ENCODE measurements at regions not wholly inside any gene's neighbourhood (a gene's known extent, or its start where the extent isn't known, plus 50 kb on each side); places are given as distances from the start of the nearest gene placed in this dataset.

- H3K36me3 ChIP-seq (replicated peaks in 1 of 2; ENCODE audit: control extremely low read depth in 1 of 2, control insufficient read depth in 1 of 2, extremely low read depth in 1 of 2, insufficient read depth in 2 of 2, low read length in 1 of 2) = no peaks in the 10 kb centered on the region
- intact Hi-C loops (cut with micrococcal nuclease) = no loop called here
- no peak for TF ChIP-seq EZH2 (IDR thresholded peaks at IDR 0.05; ENCODE audit: borderline replicate concordance, insufficient read depth, low read depth, low read length, poor library complexity, severe bottlenecking)
- TF ChIP-seq, protein P1, sequence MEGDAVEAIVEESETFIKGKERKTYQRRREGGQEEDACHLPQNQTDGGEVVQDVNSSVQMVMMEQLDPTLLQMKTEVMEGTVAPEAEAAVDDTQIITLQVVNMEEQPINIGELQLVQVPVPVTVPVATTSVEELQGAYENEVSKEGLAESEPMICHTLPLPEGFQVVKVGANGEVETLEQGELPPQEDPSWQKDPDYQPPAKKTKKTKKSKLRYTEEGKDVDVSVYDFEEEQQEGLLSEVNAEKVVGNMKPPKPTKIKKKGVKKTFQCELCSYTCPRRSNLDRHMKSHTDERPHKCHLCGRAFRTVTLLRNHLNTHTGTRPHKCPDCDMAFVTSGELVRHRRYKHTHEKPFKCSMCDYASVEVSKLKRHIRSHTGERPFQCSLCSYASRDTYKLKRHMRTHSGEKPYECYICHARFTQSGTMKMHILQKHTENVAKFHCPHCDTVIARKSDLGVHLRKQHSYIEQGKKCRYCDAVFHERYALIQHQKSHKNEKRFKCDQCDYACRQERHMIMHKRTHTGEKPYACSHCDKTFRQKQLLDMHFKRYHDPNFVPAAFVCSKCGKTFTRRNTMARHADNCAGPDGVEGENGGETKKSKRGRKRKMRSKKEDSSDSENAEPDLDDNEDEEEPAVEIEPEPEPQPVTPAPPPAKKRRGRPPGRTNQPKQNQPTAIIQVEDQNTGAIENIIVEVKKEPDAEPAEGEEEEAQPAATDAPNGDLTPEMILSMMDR (IDR thresholded peaks at IDR 0.05) = no peak
- H4K20me1 ChIP-seq (ENCODE audit: control insufficient read depth, insufficient read depth, low read length, poor library complexity, severe bottlenecking) = no peaks in the 10 kb centered on the region
- H3K9ac ChIP-seq (ENCODE audit: low read length) = no peak overlapping the region
- no peaks in the 10 kb centered on the region for H3K79me2 ChIP-seq (ENCODE audit: control insufficient read depth, insufficient read depth, low read length)
- Mint-ChIP-seq H3K27ac (no peak overlapping the region), H3K9me3 (ENCODE audit: insufficient read depth) (no peaks in the 10 kb centered on the region), H3K4me3 (no peak overlapping the region), H3K4me1 (no peaks in the 10 kb centered on the region), H3K27me3 (no peaks in the 10 kb centered on the region)
- H3K4me1 ChIP-seq (ENCODE audit: control insufficient read depth in 2 of 2, insufficient read depth in 2 of 2, low read length in 2 of 2) = no peaks in the 10 kb centered on the region
- peaks cover 0 to 9% (median 0%) of the 10 kb centered on the region in 3 donors for H3K9me3 ChIP-seq (ENCODE audit: control extremely low read depth in 1 of 3, control insufficient read depth in 2 of 3, insufficient read depth in 1 of 3, low read length in 2 of 3)
- DNase-seq (no peak), ATAC-seq (ENCODE audit: low read depth) (no peak)
- POLR2A ChIA-PET = no interaction called here
- WGBS (ENCODE audit: insufficient coverage) = 76% methylated on average over 5 of the region's 9 CpGs
- CTCF ChIA-PET = no interaction called here
- no peak overlapping the region for H3K27ac ChIP-seq (ENCODE audit: low read length in 2 of 2)
- H3K27me3 ChIP-seq (replicated peaks in 1 of 4; ENCODE audit: control extremely low read depth in 1 of 4, control insufficient read depth in 3 of 4, insufficient read depth in 4 of 4, low read length in 3 of 4) = peaks cover 0 to 2% (median 0%) of the 10 kb centered on the region in 4 experiments
- H2AFZ ChIP-seq (ENCODE audit: insufficient read depth, low read depth, low read length, poor library complexity, severe bottlenecking) = no peak overlapping the region
- H3K4me3 ChIP-seq (ENCODE audit: control extremely low read depth in 1 of 5, extremely low read depth in 1 of 5, insufficient read depth in 1 of 5, low read depth in 2 of 5, low read length in 4 of 5) = no peak overlapping the region
- no peak overlapping the region for H3K4me2 ChIP-seq (replicated peaks; ENCODE audit: low read depth, low read length, poor library complexity, severe bottlenecking)
Measured at GRCh38 chr5:10059556-10059955, 190.1 kb downstream of the ATPSCKMT start.

DNA sequence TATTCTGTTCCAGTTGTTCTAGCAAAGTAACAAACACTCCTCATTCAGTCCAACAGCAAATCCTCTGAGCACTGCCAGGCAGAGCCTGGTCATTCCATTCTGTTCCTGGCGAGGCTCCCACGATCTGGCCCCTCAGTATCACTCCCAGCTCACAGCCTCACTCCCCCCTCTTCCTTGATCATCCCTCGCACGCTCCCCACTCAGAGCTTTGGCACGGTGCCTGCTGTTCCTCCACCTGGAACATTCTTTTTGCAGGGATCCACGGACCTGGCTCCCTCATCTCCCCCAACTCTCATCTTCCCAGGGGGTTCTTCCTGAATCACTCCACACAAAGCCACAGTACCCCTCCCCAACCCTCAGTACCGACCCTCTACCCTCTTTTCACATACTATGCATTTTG is 192.3 kb downstream of the ATPSCKMT start:
- ChIA-PET CTCF (no interaction called here), POLR2A (no interaction called here)
- no peak overlapping the region for H3K27ac ChIP-seq (ENCODE audit: low read length in 2 of 2)
- Mint-ChIP-seq H3K9me3 (ENCODE audit: insufficient read depth) (peaks cover 6% of the 10 kb centered on the region), H3K4me1 (no peaks in the 10 kb centered on the region), H3K27me3 (no peaks in the 10 kb centered on the region), H3K4me3 (no peak overlapping the region), H3K27ac (no peak overlapping the region)
- intact Hi-C loops (cut with micrococcal nuclease) = no loop called here
- H3K79me2 ChIP-seq (ENCODE audit: control insufficient read depth, insufficient read depth, low read length) = no peaks in the 10 kb centered on the region
- no peaks in the 10 kb centered on the region for H4K20me1 ChIP-seq (ENCODE audit: control insufficient read depth, insufficient read depth, low read length, poor library complexity, severe bottlenecking)
- no peak overlapping the region for H3K4me2 ChIP-seq (replicated peaks; ENCODE audit: low read depth, low read length, poor library complexity, severe bottlenecking)
- no peaks in the 10 kb centered on the region for H3K36me3 ChIP-seq (replicated peaks in 1 of 2; ENCODE audit: control extremely low read depth in 1 of 2, control insufficient read depth in 1 of 2, extremely low read depth in 1 of 2, insufficient read depth in 2 of 2, low read length in 1 of 2)
- no peak overlapping the region for H2AFZ ChIP-seq (ENCODE audit: insufficient read depth, low read depth, low read length, poor library complexity, severe bottlenecking)
- TF ChIP-seq, protein P1 (IDR thresholded peaks at IDR 0.05) = no peak
- no peak for TF ChIP-seq EZH2 (IDR thresholded peaks at IDR 0.05; ENCODE audit: borderline replicate concordance, insufficient read depth, low read depth, low read length, poor library complexity, severe bottlenecking)
- no peak overlapping the region for H3K4me3 ChIP-seq (ENCODE audit: control extremely low read depth in 1 of 5, extremely low read depth in 1 of 5, insufficient read depth in 1 of 5, low read depth in 2 of 5, low read length in 4 of 5)
- DNase-seq (no peak), ATAC-seq (ENCODE audit: low read depth) (no peak)
- no peaks in the 10 kb centered on the region for H3K4me1 ChIP-seq (ENCODE audit: control insufficient read depth in 2 of 2, insufficient read depth in 2 of 2, low read length in 2 of 2)
- 73% methylated on average over 6 of the region's 7 CpGs for WGBS (ENCODE audit: insufficient coverage)
- no peak overlapping the region for H3K9ac ChIP-seq (ENCODE audit: low read length)
- H3K27me3 ChIP-seq (replicated peaks in 1 of 4; ENCODE audit: control extremely low read depth in 1 of 4, control insufficient read depth in 3 of 4, insufficient read depth in 4 of 4, low read length in 3 of 4) = peaks cover 0 to 2% (median 0%) of the 10 kb centered on the region in 4 experiments
- H3K9me3 ChIP-seq (ENCODE audit: control extremely low read depth in 1 of 3, control insufficient read depth in 2 of 3, insufficient read depth in 1 of 3, low read length in 2 of 3) = peaks cover 0 to 6% (median 0%) of the 10 kb centered on the region in 3 donors

All from B cell (primary cell).